HCT116 (cell line): ENCODE measurements at regions not wholly inside any gene's neighbourhood (a gene's known extent, or its start where the extent isn't known, plus 50 kb on each side); places are given as distances from the start of the nearest gene placed in this dataset.

Experiments
- CEBPB ChIP-seq: IDR thresholded peaks from 2 replicates; pipeline ENCODE4 v1.6.1; 2012; ENCODE audit warnings: low read depth
- CTCF ChIP-seq, 3 experiments: fragments of 200-600 bp in 1 of 3; sonication (generic) in 1 of 3; IDR thresholded peaks in 2 of 3; conservative IDR thresholded peaks in 1 of 3; 2 replicates each; pipeline ENCODE4 v1.5.1; 2012 to 2017; ENCODE audit warnings: low read depth in 2 of 3, low read length in 2 of 3, antibody characterized with exemption in 1 of 3, borderline replicate concordance in 1 of 3, control low read depth in 1 of 3, mild to moderate bottlenecking in 1 of 3, mixed read lengths in 1 of 3, mixed run types in 1 of 3, moderate library complexity in 1 of 3; ENCODE audit not compliant: insufficient read depth in 1 of 3
- EZH2 ChIP-seq: fragments of 200-600 bp; sonication (generic); IDR thresholded peaks from 2 replicates; pipeline ENCODE4 v1.6.1; 2017; ENCODE audit warnings: antibody characterized with exemption, mixed run types
- EZH2phosphoT487 ChIP-seq: fragments of 200-600 bp; IDR thresholded peaks from 2 replicates; pipeline ENCODE4 v1.6.1; 2018; ENCODE audit warnings: antibody characterized with exemption, borderline replicate concordance
- POLR2A ChIP-seq: IDR thresholded peaks from 2 replicates; pipeline ENCODE4 v1.7.0; 2011; ENCODE audit warnings: borderline replicate concordance; ENCODE audit not compliant: insufficient read depth, insufficient read length; ENCODE audit errors: extremely low read depth
- POLR2AphosphoS5 ChIP-seq: IDR thresholded peaks from 2 replicates; pipeline ENCODE4 v1.6.1; 2011; ENCODE audit warnings: mild to moderate bottlenecking, low read depth, low read length, moderate library complexity
- REST ChIP-seq: IDR thresholded peaks from 2 replicates; pipeline ENCODE4 v1.6.1; 2012; ENCODE audit warnings: low read depth
- SIN3A ChIP-seq: IDR thresholded peaks from 2 replicates; pipeline ENCODE4 v1.6.1; 2012; ENCODE audit warnings: low read depth
- TCF7L2 ChIP-seq: IDR thresholded peaks from 2 replicates; pipeline ENCODE4 v1.7.0; 2011; ENCODE audit warnings: borderline replicate concordance, inconsistent platforms; ENCODE audit not compliant: insufficient read depth, insufficient read length; ENCODE audit errors: extremely low read depth

DNA sequence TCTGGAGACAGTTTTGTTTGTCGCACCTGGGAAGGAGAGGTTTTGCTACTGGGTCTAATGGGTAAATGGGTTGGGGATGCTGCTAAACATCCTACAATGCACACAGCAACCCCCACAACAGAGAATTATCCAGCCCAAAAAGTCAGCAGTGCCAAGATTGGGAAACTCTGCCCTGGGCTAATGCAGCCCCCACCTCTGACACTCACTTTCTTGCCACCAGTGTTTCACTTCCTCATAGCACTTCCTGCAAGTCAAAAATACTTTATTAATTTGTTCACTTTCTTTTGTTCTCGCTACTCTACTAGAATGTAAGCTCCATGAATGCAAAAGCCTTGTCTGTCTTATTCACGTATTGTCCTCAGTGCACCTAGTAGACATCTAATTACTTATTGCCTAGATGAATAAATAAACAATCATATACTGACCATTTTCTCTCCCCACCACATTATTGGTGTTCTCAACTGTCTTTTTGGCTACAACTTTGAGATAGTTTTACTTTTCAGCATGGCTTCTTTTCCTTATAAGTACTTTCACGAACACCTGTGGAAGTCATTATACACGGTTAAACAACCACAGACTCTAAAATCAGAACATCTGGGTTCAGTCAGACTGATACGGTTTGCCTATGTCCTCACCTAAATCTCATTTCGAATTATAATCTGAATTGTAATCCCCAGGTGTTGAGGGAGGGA, 82.0 kb upstream of the PITX2 start:
- no peak for TF ChIP-seq CEBPB
- no peak for TF ChIP-seq CTCF (IDR thresholded peaks at IDR 0.05 in 2 of 3, conservative IDR thresholded peaks at IDR 0.05 in 1 of 3; ENCODE audit: borderline replicate concordance in 1 of 3, insufficient read depth in 1 of 3, low read depth in 2 of 3, low read length in 2 of 3)
- no peak for TF ChIP-seq SIN3A
- TF ChIP-seq POLR2A = no peak
- TF ChIP-seq TCF7L2 = no peak
- TF ChIP-seq REST = no peak
- no peak for TF ChIP-seq POLR2AphosphoS5
- no peak for TF ChIP-seq EZH2phosphoT487
- no peak for TF ChIP-seq EZH2
